ENCODE measurements at regions not wholly inside any gene's neighbourhood (a gene's known extent, or its start where the extent isn't known, plus 50 kb on each side); places are given as distances from the start of the nearest gene placed in this dataset.

GRCh38 chr5:142492781-142493281 lies 168.0 kb upstream of the SPRY4 start:
- TF ChIP-seq, protein P1, sequence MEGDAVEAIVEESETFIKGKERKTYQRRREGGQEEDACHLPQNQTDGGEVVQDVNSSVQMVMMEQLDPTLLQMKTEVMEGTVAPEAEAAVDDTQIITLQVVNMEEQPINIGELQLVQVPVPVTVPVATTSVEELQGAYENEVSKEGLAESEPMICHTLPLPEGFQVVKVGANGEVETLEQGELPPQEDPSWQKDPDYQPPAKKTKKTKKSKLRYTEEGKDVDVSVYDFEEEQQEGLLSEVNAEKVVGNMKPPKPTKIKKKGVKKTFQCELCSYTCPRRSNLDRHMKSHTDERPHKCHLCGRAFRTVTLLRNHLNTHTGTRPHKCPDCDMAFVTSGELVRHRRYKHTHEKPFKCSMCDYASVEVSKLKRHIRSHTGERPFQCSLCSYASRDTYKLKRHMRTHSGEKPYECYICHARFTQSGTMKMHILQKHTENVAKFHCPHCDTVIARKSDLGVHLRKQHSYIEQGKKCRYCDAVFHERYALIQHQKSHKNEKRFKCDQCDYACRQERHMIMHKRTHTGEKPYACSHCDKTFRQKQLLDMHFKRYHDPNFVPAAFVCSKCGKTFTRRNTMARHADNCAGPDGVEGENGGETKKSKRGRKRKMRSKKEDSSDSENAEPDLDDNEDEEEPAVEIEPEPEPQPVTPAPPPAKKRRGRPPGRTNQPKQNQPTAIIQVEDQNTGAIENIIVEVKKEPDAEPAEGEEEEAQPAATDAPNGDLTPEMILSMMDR (IDR thresholded peaks at IDR 0.05; ENCODE audit: control insufficient read depth, insufficient read depth, low read depth, low read length, missing control alignments) = no peak
- no peak for DNase-seq (ENCODE audit: low read depth)
- no peak overlapping the region for H3K4me3 ChIP-seq (ENCODE audit: control insufficient read depth, low read depth, low read length)

- H3K4me3 ChIP-seq (ENCODE audit: control insufficient read depth, low read depth, low read length) = no peak overlapping the region
- DNase-seq (ENCODE audit: low read depth) = no peak
- TF ChIP-seq, protein P1 (IDR thresholded peaks at IDR 0.05; ENCODE audit: control insufficient read depth, insufficient read depth, low read depth, low read length, missing control alignments) = no peak
Observed at GRCh38 chr5:142491679-142492078, 166.9 kb upstream of the SPRY4 start.

DNA sequence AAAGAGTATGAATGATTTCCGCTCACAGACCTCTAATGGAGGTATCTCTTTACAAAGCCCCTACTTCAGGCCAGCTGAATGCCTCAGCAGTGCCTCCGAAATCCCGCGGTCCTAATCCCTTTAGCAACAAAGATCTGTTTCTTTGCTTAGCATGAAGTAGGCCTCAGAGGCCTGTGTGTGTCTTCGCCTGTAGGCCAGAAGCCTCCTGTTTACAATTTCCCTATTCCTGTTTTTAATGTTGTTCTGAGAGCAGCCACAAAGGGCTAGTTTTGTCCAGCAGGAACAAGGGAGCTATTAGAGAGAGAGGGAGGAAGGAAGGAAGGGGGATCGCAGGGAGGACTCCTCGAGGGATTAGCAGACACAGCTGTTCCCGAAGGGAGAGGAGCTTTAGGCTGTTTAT lies 166.4 kb upstream of the SPRY4 start:
- H3K4me3 ChIP-seq (ENCODE audit: control insufficient read depth, low read depth, low read length) = no peak overlapping the region
- TF ChIP-seq, protein P1 (IDR thresholded peaks at IDR 0.05; ENCODE audit: control insufficient read depth, insufficient read depth, low read depth, low read length, missing control alignments) = no peak
- DNase-seq (ENCODE audit: low read depth) = no peak

GRCh38 chr5:142486581-142486980 lies 161.8 kb upstream of the SPRY4 start:
- no peak overlapping the region for H3K4me3 ChIP-seq (ENCODE audit: control insufficient read depth, low read depth, low read length)
- TF ChIP-seq, protein P1 (IDR thresholded peaks at IDR 0.05; ENCODE audit: control insufficient read depth, insufficient read depth, low read depth, low read length, missing control alignments) = no peak
- no peak for DNase-seq (ENCODE audit: low read depth)

- H3K4me3 ChIP-seq (ENCODE audit: control insufficient read depth, low read depth, low read length) = no peak overlapping the region
- DNase-seq (ENCODE audit: low read depth) = no peak
- TF ChIP-seq, protein P1 (IDR thresholded peaks at IDR 0.05; ENCODE audit: control insufficient read depth, insufficient read depth, low read depth, low read length, missing control alignments) = no peak
Observed at GRCh38 chr5:142486020-142486419, 161.2 kb upstream of the SPRY4 start.

DNA sequence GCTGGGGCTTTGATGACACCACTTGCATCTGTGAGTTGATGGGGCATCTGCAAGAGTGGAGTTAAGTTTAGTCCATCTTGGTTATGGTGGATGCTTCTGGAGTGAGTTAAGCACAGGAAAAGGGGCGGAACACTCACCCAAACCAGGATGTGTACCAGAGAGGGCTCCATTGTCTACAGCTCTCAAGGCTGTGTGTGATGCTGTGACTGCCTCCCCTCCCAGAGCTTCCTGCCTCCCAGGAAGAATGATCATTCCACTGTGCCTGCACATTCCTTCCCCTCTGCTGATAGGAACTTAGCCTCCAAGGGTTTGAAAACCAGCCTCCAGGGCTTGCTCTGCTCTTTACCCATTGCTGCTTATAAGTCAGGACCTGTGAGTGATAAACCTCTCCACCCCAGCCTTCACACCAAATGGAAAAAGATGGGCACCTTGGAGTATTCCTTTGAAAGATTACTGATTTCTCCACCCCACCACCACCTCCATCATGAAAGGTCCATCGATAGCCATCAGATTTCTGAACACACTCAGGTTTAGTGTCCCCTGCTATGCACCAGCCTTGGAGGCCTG lies 160.1 kb upstream of the SPRY4 start:
- no peak for DNase-seq (ENCODE audit: low read depth)
- no peak overlapping the region for H3K4me3 ChIP-seq (ENCODE audit: control insufficient read depth, low read depth, low read length)
- TF ChIP-seq, protein P1 (IDR thresholded peaks at IDR 0.05; ENCODE audit: control insufficient read depth, insufficient read depth, low read depth, low read length, missing control alignments) = no peak
